HEK293 (cell line): ENCODE measurements at regions not wholly inside any gene's neighbourhood (a gene's known extent, or its start where the extent isn't known, plus 50 kb on each side); places are given as distances from the start of the nearest gene placed in this dataset.

Source experiments
- CTCF ChIA-PET: fragments of 350-600 bp; formaldehyde crosslinking; extraction: SDS; loops from one replicate; lab custom pipeline; 2021; ENCODE audit warnings: antibody characterized with exemption; lab: Yijun Ruan, JAX
- POLR2A ChIA-PET: fragments of 300-600 bp; formaldehyde crosslinking; extraction: SDS; loops from one replicate; lab custom pipeline; 2020; ENCODE audit warnings: antibody characterized with exemption, inconsistent platforms; lab: Yijun Ruan, JAX
- H3K27ac ChIP-seq: fragments of 200-500 bp; sonication (Bioruptor generic); 2 replicates; pipeline ENCODE4 v1.5.1; 2014; ENCODE audit warnings: low read depth, low read length, control low read depth, inconsistent platforms; ENCODE audit errors: extremely low read depth
- H3K36me3 ChIP-seq, 2 experiments: fragments of 200-500 bp in 1 of 2; sonication (Bioruptor generic) in 1 of 2; 1 replicate in 1 of 2; 2 replicates in 1 of 2; pipeline ENCODE4 v1.5.1; 2014 to 2017; ENCODE audit warnings: inconsistent platforms in 2 of 2, low read length in 2 of 2; ENCODE audit not compliant: control insufficient read depth in 2 of 2, insufficient read depth in 1 of 2
- H3K4me1 ChIP-seq: fragments of 200-500 bp; sonication (Bioruptor generic); 2 replicates; pipeline ENCODE4 v1.5.1; 2014; ENCODE audit warnings: mild to moderate bottlenecking, low read length, inconsistent platforms; ENCODE audit not compliant: control insufficient read depth, insufficient read depth
- H3K4me3 ChIP-seq: 2 replicates; pipeline ENCODE4 v1.5.1; 2011; ENCODE audit warnings: low read depth, mild to moderate bottlenecking, control low read depth, low read length, moderate library complexity
- H3K9me3 ChIP-seq: fragments of 200-500 bp; sonication (Bioruptor generic); 2 replicates; pipeline ENCODE4 v1.5.1; 2014; ENCODE audit warnings: low read depth, low read length, inconsistent platforms; ENCODE audit not compliant: control insufficient read depth, insufficient read depth
- ELK4 ChIP-seq: IDR thresholded peaks from 2 replicates; pipeline ENCODE4 v1.6.1; 2011; ENCODE audit warnings: mild to moderate bottlenecking, low read depth, low read length, borderline replicate concordance
- PRDM1 ChIP-seq: fragments of 450-650 bp; formaldehyde crosslinking; IDR thresholded peaks from 2 replicates; pipeline ENCODE4; 2016; ENCODE audit warnings: missing biosample characterization, missing genetic modification characterization
- WT1 ChIP-seq: fragments of 450-650 bp; formaldehyde crosslinking; IDR thresholded peaks from 2 replicates; pipeline ENCODE4 v1.5.1; 2016; ENCODE audit warnings: missing biosample characterization, missing genetic modification characterization
- ZBTB1 ChIP-seq: fragments of 450-650 bp; formaldehyde crosslinking; IDR thresholded peaks from 2 replicates; pipeline ENCODE4 v1.5.1; 2016; ENCODE audit warnings: missing biosample characterization, missing genetic modification characterization
- ZEB2 ChIP-seq: fragments of 450-650 bp; formaldehyde crosslinking; IDR thresholded peaks from 2 replicates; pipeline ENCODE4 v1.5.1; 2016; ENCODE audit warnings: missing biosample characterization, missing genetic modification characterization
- ZFP37 ChIP-seq: fragments of 450-650 bp; formaldehyde crosslinking; IDR thresholded peaks from 2 replicates; pipeline ENCODE4 v1.5.1; 2016; ENCODE audit warnings: missing biosample characterization, missing genetic modification characterization
- ZNF112 ChIP-seq: fragments of 450-650 bp; formaldehyde crosslinking; IDR thresholded peaks from 2 replicates; pipeline ENCODE4 v1.5.0; 2017; ENCODE audit warnings: missing biosample characterization, missing genetic modification characterization
- ZNF248 ChIP-seq: fragments of 450-650 bp; formaldehyde crosslinking; IDR thresholded peaks from 2 replicates; pipeline ENCODE4 v1.5.1; 2017; ENCODE audit warnings: missing biosample characterization, missing genetic modification characterization
- ZNF366 ChIP-seq: fragments of 450-650 bp; formaldehyde crosslinking; conservative IDR thresholded peaks from 2 replicates; pipeline ENCODE4 v1.5.1; 2016; ENCODE audit warnings: missing biosample characterization, missing genetic modification characterization
- ZNF610 ChIP-seq: fragments of 450-650 bp; formaldehyde crosslinking; IDR thresholded peaks from 2 replicates; pipeline ENCODE4 v1.5.1; 2016; ENCODE audit warnings: missing biosample characterization, missing genetic modification characterization, borderline replicate concordance
- TF ChIP-seq, protein P1 (sequence below): fragments of 450-650 bp; formaldehyde crosslinking; IDR thresholded peaks from 2 replicates; pipeline ENCODE4 v1.5.1; 2016; ENCODE audit warnings: missing biosample characterization, missing genetic modification characterization
- TF ChIP-seq, protein P2 (sequence below): fragments of 450-650 bp; formaldehyde crosslinking; IDR thresholded peaks from 2 replicates; pipeline ENCODE4 v1.5.1; 2016; ENCODE audit warnings: missing biosample characterization, missing genetic modification characterization
- TF ChIP-seq, protein P3 (sequence below): fragments of 450-650 bp; formaldehyde crosslinking; conservative IDR thresholded peaks from 2 replicates; pipeline ENCODE4 v1.5.1; 2016; ENCODE audit warnings: low read depth, missing biosample characterization, missing genetic modification characterization

DNA sequence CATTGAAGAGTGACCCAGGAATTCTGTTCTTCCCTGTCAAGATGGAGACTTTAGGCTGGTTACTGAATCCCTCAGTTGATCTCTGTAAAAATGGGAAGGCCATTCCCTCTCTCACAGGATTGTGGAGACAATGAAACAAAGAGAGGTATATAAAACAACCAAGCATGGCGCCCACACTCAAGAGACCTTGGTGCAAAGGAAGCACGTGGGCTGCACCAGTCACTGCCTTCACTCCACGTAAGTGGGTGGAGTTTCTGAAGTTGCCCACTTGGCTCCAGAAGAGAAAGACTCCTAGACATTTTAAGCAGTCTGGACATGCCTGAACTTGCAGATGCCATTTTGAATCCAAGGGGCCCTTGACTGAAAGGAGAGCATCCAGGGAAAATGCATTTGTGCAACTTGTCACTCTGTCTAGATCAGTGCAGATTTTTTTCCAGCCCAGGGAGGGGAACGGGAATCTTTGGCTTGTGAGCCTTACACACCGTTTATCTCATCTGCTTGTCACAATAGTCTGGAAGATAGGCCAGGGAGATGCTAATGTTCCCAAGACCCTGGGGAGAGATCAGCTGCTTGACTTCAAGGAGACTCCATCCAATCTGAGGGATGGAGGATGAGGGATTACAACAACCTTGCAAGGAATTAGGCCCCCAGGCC, 96.9 kb upstream of the TBX3 start (continued):
- no peak for TF ChIP-seq ZEB2 (tag by site-specific recombination)
- TF ChIP-seq, protein P1, sequence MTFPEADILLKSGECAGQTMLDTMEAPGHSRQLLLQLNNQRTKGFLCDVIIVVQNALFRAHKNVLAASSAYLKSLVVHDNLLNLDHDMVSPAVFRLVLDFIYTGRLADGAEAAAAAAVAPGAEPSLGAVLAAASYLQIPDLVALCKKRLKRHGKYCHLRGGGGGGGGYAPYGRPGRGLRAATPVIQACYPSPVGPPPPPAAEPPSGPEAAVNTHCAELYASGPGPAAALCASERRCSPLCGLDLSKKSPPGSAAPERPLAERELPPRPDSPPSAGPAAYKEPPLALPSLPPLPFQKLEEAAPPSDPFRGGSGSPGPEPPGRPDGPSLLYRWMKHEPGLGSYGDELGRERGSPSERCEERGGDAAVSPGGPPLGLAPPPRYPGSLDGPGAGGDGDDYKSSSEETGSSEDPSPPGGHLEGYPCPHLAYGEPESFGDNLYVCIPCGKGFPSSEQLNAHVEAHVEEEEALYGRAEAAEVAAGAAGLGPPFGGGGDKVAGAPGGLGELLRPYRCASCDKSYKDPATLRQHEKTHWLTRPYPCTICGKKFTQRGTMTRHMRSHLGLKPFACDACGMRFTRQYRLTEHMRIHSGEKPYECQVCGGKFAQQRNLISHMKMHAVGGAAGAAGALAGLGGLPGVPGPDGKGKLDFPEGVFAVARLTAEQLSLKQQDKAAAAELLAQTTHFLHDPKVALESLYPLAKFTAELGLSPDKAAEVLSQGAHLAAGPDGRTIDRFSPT (tag by site-specific recombination), result no peak
- no peak for TF ChIP-seq ZFP37 (tag by site-specific recombination)
- TF ChIP-seq ZNF112 (tag by site-specific recombination), result no peak

DNA sequence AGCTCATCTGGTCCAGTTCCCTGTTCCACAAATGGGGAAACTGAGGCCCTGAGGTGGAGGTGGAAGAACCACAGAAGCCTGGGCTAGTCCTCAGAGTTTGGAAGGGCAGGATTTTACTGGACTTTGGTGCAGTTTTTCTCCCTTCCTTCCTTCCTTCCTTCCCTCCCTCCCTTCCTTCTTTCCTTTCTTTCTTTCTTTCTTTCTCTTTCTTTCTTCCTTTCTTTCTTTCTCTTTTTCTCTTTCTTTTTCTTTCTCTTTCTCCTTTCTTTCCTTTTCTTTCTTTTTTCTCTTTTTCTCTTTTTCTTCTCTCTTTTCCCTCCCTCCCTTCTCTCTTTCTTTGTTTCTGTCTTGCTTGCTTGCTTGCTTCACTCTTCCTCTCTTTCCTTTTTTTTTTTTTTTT, 95.7 kb upstream of the TBX3 start:
- Histone ChIP-seq H3K36me3 (no peaks in the 10 kb centered on the region), H3K9me3 (no peaks in the 10 kb centered on the region), H3K4me1 (no peaks in the 10 kb centered on the region), H3K27ac (no peak overlapping the region), H3K4me3 (no peak overlapping the region)
- POLR2A ChIA-PET, result interaction anchor here (0.6 kb wide), 1 partner anchor 560 kb away, joined by 3 read pairs; no protein-coding TSS in a partner anchor
- TF ChIP-seq PRDM1 (tag by site-specific recombination) (peak; percentile 83), ELK4 (no peak), ZNF366 (tag by site-specific recombination) (peak; percentile 78)
- TF ChIP-seq, protein P2, sequence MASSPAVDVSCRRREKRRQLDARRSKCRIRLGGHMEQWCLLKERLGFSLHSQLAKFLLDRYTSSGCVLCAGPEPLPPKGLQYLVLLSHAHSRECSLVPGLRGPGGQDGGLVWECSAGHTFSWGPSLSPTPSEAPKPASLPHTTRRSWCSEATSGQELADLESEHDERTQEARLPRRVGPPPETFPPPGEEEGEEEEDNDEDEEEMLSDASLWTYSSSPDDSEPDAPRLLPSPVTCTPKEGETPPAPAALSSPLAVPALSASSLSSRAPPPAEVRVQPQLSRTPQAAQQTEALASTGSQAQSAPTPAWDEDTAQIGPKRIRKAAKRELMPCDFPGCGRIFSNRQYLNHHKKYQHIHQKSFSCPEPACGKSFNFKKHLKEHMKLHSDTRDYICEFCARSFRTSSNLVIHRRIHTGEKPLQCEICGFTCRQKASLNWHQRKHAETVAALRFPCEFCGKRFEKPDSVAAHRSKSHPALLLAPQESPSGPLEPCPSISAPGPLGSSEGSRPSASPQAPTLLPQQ, result no peak
- CTCF ChIA-PET, result no interaction called here

DNA sequence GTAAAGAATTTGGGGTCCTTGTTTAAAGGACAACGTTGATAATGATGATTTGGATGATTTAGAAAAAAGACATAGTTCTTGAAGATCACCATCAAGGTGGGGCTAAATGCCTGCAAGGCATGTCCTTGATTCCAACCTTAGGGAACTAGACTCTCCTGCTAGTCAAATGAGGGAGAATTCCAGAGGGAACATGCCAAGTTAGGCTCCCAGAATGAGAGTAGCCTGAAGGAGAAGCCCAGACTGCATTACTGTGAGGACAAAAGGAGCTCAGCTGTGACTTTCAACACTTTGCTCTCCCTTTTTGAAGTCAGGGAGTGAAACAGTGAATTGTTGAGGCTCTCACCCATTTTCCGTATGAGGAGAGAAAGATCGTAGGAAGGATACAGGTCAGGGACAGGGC, 95.2 kb upstream of the TBX3 start:
- H3K4me1 ChIP-seq, result no peaks in the 10 kb centered on the region
- no peak overlapping the region for H3K27ac ChIP-seq
- TF ChIP-seq, protein P3, sequence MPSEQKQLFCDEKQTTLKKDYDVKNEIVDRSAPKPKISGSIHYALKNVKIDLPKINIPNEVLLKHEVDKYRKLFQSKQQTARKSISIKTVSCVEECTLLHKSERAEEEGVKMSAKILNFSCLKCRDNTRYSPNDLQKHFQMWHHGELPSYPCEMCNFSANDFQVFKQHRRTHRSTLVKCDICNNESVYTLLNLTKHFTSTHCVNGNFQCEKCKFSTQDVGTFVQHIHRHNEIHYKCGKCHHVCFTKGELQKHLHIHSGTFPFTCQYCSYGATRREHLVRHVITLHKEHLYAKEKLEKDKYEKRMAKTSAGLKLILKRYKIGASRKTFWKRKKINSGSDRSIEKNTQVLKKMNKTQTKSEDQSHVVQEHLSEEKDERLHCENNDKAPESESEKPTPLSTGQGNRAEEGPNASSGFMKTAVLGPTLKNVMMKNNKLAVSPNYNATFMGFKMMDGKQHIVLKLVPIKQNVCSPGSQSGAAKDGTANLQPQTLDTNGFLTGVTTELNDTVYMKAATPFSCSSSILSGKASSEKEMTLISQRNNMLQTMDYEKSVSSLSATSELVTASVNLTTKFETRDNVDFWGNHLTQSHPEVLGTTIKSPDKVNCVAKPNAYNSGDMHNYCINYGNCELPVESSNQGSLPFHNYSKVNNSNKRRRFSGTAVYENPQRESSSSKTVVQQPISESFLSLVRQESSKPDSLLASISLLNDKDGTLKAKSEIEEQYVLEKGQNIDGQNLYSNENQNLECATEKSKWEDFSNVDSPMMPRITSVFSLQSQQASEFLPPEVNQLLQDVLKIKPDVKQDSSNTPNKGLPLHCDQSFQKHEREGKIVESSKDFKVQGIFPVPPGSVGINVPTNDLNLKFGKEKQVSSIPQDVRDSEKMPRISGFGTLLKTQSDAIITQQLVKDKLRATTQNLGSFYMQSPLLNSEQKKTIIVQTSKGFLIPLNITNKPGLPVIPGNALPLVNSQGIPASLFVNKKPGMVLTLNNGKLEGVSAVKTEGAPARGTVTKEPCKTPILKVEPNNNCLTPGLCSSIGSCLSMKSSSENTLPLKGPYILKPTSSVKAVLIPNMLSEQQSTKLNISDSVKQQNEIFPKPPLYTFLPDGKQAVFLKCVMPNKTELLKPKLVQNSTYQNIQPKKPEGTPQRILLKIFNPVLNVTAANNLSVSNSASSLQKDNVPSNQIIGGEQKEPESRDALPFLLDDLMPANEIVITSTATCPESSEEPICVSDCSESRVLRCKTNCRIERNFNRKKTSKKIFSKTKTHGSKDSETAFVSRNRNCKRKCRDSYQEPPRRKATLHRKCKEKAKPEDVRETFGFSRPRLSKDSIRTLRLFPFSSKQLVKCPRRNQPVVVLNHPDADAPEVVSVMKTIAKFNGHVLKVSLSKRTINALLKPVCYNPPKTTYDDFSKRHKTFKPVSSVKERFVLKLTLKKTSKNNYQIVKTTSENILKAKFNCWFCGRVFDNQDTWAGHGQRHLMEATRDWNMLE (tag by site-specific recombination), result no peak
- TF ChIP-seq ZBTB1 (tag by site-specific recombination), result no peak
- no peak for TF ChIP-seq WT1 (tag by site-specific recombination)
- no peak for TF ChIP-seq ZNF248
- no peak for TF ChIP-seq ZNF610 (tag by site-specific recombination)
- no peaks in the 10 kb centered on the region for H3K9me3 ChIP-seq
- ChIA-PET POLR2A (no interaction called here), CTCF (no interaction called here)
- H3K36me3 ChIP-seq, result no peaks in the 10 kb centered on the region
- H3K4me3 ChIP-seq, result no peak overlapping the region
